ENCODE measurements at regions not wholly inside any gene's neighbourhood (a gene's known extent, or its start where the extent isn't known, plus 50 kb on each side); places are given as distances from the start of the nearest gene placed in this dataset.

DNA sequence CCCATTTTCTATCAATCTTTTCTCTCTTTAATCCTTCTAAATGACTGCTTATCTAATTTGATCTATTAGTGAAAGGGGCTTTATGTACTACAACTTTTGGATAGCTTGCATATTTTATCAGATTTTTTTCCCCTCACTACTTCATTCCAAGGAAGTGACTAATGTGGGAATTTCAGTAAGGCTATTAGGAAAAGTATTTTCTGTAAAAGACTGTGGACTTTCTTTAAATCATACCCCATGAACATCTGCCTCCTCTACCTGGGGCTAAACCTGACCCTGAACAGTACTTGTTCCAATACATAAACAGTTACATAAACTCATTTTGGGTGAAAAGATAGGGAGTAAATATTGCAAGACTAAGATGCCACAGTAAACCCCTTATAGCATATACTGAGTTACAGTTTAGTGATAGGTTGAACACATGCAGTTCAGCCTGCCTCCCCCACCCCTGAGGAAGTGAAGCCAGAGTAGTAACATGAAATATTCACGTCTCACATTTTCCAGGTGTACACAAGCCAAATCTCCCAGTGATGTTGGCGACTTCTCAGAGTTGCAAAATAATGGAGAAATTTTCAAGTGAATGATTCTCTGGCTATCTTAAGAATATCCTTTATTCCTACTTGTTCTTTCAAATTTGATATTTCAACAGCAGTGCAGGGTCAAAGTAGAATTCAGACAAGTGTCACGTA, 590.9 kb upstream of the ZEB2 start:
- DNase-seq (ENCODE audit: low spot score), result peak; percentile 51

DNA sequence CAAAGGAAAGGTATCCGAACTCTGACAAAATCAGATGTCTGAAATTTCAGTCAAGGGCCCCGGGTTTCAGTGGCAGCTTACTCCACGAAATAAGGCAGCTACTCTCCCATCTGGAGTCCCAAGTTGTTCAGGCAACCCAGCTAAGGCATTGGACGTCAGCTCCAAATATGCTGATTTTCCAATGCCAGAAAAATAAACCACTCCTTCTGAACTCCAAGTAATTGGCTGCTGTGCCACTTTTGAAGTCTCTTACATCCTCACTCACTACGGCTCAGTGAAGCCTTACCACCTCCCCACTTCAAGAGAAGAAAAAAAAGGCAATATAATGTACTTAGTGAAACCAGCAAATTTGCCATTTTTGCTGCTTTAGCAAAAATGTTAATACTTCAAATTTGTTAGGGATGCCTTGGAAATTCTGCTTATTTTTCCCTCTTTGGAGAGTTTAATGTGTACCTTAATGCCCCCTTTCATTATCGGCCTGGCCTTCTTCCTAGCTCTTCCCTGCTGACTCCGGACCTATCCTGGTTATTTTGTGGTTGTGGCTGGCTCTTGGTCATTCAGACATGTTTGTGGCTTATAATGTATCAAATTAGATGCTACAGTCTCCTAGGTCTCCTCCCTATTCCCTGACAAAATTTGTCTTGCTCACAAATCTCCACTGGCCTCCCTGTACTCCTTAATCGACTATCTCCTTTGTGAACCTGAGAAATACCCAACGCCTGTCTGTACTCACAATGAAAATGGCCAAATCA, 589.2 kb upstream of the ZEB2 start:
- DNase-seq (ENCODE audit: low spot score), result no peak

DNA sequence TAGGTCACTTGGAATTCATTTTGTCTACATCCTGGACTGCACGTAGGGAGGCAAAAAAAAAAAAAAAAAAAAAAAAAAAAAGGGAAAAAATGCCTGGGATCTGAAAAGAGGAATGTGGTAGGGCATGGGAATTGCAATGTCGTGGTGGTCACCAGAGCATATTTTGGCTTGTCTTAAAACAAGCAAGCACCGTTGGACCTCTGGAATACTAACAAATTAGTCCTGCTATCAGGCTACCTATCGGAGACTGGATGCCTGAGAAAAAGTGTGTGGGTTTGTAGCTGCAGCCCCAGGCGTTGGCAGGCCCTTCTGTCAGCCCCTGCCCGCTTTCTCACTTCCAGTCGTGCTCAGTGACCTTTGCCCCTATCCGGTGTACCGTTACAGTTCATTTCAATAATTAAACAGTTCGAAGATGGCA, 588.5 kb upstream of the ZEB2 start:
- DNase-seq (ENCODE audit: low spot score), result no peak

DNA sequence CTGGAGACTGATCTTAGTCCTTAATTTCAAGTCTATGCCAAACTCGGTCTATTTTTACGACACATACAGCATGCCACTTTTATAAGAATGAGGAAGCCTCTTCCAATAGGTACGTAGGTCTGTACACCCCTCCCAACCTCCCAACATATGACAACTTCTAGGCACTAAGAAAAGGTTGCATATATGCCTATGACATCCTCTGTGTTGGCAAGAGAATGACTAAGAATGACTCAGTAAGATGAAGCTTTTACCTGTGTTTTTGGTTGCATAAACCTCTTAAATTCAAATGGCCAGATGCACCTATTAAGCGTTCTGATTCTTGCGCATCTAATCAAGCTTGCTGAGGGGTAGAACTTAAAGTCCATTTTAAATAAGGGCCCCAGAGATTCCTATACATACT, 586.4 kb upstream of the ZEB2 start:
- DNase-seq (ENCODE audit: low spot score), result no peak

DNA sequence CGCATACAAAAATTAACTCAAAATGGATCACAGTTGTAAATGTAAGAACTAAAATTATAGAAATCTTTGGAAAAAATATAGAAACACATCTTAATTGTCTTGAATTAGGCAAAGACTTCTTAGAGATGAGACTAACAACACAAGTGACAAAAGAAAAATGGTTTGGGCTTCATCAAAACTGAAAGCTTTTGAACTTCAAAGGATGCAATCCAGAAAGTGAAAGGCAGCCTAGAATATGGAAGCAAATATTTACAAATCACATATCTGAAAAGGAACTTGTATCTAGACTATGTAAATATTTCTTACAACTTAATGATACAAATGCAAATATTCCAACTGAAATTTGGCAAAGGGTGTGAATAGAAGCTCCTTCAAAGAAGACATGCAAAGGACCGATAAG, 582.8 kb upstream of the ZEB2 start:
- DNase-seq (ENCODE audit: low spot score), result no peak

DNA sequence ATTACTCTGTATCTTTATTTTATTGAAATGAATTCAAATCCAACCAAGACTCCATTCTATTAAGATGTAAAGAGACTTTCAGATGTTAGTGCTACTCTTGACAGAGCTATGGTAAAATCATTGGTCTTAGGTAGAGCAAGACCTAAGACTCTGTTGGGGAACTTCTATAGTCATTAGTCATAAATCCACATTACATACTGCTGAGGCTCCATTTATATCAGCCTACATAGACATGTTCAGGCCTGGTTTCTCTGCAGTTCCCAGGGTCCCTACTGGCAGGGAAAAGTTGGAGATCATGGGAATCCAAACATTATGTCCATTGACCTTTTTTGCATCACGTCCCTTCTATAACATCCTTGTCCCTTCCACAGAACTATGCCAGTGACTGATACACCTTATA, 580.4 kb upstream of the ZEB2 start:
- DNase-seq (ENCODE audit: low spot score), result no peak

DNA sequence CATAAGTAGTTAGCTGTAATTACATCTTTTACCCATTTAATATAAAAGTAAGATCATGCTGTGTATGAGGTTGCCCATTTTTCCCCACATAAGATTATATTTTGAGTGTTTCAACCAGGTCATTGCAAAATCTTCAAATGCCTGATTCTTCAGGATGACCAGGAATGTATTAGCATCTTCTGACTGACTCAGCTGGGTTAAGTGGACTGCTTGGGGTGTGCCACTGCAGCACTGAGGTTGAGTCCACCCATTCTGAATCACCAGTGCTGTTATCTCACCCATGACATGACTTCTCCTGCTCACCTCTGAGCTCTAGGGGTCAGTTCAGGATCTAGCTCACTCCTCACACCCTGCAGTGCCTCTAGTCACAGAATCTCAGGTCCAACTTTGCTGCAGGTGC, 576.7 kb upstream of the ZEB2 start:
- DNase-seq (ENCODE audit: low spot score), result peak; percentile 71

DNA sequence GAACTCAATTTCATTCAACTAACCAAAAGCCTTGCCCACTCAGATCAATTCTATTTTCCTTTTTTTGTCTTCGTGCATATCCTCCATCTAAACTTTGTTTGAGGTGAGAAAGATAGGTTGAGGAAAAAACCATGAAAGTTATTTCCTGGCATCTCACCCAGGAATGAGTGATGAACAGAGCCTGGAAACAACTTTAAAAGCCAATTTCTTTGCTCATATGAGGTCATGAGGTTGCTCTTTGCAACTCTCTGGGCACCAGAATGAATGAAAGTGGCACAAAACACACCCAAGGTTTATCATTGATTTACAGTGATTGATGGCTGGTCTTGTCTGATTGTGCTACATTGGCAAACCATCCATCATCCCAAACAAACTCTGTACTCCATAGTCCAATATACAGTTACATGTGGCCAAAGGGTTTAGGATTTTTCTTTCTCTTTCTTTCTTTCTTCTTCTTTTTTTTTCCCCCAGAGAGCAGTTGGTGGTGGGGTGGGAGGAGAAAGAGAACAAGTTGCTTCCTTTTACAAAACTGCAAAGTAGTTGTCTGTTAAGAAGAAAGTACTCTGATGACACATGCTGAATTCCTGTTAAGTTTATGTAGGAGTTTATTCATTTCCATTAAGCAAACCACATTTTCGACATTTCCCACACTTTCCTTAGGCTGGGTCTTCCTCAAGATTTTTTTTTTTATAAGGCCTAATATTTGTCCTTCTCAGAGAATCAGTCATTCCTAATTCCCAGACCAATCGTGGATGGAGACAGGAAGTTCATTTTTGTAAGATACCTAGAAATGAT, 575.9 kb upstream of the ZEB2 start:
- peak; percentile 63 for DNase-seq (ENCODE audit: low spot score)

DNA sequence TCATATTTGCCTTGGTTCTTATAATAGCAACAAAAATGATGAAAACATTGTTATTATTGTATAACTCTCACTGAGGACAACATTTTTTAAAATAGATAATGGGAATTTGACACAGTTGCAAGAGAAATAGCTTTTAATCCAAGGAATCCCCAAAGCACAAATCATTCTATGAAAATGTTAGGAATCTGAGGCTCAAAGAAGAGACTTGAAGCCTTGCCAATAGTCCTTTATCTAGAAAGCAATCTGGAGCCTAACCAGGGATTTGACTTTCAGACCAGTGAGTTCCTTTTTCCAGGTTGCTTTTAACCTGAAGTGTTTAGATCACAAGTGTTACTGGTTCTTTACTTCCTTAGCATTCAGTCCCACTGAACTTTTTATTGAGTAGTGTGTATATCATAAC, 574.5 kb upstream of the ZEB2 start:
- peak; percentile 54 for DNase-seq (ENCODE audit: low spot score)

DNA sequence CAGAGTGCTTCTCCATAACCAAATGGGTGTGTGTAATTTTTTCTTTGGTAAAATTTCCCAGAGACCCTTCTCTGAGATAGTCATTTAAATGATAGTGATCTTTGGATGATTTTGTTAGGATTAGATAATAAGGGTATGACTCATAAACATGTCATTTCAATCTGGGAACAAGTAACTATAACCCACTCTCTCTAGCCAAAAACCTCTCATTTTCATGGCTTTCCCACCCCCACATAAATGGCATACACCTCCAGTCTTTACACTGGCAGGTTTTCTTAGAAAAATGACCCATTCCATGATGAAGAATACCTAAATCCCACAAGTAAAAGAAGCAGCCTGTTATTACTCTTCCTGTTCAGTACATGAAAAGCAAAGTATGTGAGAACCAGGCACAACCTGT, 572.0 kb upstream of the ZEB2 start:
- DNase-seq (ENCODE audit: low spot score), result no peak

DNA sequence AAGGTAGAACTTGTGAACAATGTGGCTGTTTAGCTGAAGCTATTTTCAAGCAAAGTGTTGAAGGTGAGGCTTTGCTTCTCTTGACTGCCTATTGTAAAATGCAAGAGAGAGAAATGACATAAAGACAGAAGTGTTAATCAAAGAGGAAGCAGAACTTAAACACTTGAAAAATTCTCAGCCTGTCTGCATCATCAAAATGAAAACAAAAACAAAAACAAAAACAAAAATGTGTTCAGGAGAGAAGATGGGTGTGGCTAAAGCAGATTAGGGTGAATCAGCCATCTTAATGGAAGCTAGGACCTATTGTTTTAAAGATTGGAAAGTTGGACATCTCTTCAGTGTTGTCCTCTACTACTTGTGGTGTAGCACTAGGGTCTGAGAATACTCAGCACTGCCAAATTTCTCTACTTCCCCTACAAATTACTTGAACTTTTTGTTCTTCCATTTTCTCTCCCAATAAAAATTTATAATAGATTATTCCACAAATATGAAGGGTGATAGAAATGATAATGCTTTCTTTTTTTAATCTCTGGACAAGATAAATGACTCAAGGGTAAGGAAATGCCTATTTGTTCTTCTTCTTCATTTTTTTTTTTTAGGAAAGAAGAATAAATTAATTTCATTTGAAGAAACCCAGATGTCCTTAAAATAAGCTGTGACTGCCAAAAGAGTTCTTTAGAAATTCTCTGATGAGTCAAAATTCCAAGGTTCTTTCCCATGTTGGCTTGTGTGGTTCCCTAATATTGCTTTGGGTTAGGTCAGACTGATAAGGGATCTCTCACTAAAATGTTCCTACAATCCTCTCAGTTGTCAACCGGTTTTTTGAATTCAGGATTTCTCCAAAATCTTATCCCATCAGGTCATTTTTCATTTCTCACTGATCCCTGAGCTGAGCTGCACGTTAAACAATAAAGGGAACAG, 571.2 kb upstream of the ZEB2 start:
- peak; percentile 38 for DNase-seq (ENCODE audit: low spot score)

DNA sequence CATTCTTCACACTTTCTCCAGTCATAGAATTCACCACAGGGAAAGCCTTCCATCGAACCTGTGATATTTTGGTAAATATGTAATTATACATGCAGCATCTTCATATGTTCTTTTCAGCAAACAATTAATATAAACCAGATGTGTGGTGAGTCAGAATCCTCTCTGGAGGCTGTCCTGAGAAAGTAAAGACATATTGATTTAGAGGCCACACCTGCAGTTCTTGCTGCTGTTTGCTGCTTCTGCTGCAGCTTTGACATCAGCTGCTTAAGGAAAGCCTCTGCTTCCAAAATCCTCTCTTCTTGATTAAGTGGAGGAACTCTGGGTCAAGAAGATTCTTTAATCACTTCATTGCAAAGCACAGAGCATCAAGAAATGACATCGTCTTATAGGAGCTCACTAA, 568.8 kb upstream of the ZEB2 start:
- DNase-seq (ENCODE audit: low spot score), result no peak

DNA sequence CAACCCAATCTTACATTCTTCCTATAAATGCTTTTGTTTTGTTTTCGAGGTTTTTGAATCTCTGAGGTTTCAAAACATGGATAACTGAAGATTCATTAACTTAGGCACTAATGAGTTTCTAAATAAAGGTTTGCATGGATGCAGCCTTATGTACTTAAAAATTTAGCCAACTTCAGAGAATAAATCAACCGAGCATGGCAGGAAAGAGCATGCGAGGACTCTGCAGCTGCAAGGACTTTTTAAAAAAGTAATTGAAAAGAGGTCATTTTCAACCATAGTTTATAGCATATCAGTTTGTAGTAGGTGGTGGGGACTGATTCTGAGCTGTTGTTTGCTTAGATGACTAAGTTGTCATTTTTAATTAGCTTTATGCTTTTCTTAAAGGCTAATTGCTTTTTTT, 567.0 kb upstream of the ZEB2 start:
- DNase-seq (ENCODE audit: low spot score), result no peak

DNA sequence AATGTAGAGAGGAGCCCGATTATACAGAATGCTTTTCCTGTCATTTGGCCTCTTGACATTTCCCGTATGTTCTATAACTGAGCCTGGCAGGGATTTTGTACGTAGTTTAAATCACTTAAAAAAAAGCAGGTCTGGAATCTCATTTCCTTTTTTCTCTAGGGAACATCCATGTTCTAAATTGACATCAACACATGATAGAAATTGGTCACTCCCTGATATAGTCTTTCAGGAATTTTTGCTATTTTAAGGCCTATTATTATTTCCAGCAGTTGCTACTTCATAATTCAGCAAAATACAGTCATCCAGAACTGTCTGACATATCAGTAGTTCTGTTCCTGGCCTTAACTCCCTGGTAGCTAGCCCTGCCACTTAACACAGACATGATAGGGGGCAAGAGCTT, 565.7 kb upstream of the ZEB2 start:
- DNase-seq (ENCODE audit: low spot score), result no peak

DNA sequence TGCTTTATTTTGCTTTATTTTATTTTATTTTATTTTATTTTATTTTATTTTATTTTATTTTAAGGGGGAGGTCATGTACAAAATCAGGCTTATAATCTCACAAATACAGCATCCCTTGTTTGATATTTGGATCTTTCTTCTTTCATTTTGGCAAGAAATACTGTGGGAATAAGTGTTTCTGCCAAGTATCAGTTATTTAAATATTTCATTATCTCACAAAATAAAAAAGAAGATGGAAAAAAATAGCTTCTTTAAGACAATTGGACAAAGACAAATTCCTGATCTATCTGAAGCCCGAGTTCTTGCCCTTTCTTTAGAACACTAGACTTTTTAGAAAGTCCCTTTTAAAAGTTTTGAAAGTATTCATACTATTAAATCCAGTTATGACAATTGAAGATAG, 560.5 kb upstream of the ZEB2 start:
- no peak for DNase-seq (ENCODE audit: low spot score)

DNA sequence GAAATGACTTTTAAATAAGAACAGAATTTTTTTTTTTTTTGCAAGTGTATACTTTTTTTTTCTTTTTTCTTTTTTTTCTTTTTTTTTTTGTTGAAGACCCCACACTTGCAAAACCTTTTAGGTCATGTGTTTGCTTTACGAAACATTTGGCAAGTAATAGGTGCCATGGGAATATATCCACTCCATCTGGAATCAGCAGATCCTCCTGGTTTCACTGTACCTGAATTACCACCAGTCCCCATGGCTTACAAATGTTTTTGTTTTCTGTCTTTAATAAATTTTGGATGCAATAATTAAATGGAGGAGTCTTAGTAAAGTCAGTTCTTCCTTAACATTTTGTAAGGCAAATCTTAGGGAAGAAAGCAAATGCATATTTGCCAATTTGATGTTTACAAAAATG, 559.7 kb upstream of the ZEB2 start:
- DNase-seq (ENCODE audit: low spot score), result no peak

DNA sequence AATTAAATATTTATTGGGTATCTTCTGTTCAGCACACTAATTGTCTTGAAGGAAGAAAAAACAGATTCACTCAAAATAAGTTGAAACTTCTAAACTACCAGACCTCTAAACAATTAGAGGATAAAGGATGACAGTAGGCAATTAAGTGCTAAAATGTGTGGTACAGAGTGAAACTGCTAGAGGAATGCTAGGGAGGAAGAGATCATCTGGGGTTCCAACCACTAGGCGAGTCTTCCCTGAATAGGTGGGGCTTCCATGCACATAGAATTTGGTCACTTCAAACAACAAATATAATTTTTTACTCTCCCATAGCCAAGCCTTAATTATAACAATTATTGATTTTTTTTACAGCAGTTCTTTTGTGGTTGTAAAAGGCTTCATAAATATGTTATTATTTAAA, 559.0 kb upstream of the ZEB2 start:
- DNase-seq (ENCODE audit: low spot score), result no peak

DNA sequence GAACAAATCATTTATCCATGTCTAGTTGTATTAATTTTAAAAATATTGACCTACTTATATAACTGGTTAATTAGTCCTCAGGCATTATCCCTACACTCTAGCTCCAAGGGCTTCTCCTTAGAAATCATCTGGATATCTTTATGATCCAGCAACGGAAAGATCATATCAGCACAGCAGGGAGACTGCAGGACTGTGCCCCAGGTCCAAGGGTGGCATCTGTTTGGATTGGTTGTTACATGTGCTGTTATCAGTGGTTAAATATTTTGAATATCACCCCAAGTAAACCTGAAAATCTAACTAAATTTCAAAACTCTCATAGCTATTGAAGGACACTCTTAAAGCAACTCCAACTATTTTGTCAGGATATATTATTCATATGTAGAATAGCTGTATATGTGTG, 556.2 kb upstream of the ZEB2 start:
- DNase-seq (ENCODE audit: low spot score), result no peak

DNA sequence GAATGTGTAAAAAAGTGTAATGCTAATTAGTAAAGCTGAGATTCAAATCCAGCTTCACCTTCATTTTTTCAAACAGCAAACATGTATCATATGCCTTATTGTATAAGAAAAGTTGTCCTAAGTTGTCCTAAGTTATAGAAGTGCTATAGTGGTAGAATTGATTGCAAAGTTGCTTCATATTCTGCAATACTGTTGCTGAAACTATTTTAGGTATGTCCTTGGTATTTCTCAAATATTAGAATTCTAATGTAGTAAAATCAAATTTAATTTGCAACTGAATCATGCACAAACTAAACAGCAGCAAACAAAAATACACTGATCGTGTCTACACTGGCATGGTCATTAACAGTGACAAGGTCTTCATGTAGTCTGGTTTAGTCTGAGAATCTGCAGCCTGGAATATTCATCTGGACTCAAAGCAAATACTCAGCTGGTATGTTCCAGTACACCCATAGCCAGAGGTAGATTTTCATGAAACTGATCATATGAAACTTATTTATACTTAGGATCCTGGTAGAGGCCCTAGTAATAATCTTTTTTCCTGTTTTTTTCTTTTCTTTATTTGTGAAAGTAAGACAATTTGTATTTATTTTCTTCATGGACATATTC, 555.6 kb upstream of the ZEB2 start:
- no peak for DNase-seq (ENCODE audit: low spot score)

DNA sequence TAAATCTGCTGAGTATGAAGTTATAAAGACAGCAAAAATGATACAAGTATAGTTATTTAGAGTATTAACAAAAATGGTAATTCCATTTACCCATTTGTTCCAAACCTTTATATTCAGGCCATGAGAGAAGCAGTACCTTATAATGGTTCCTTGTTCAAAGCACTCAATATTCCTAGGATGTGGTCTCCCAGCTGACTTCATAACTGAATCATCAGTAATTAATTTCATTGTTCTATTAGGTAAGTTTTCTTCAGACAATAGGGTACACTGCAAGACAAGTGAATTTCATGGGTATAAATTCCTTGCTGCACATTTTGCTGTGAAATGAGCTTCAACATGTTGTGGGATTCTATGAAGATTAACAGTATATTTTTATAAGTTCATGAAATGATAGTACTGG, 550.8 kb upstream of the ZEB2 start:
- no peak for DNase-seq (ENCODE audit: low spot score)

DNA sequence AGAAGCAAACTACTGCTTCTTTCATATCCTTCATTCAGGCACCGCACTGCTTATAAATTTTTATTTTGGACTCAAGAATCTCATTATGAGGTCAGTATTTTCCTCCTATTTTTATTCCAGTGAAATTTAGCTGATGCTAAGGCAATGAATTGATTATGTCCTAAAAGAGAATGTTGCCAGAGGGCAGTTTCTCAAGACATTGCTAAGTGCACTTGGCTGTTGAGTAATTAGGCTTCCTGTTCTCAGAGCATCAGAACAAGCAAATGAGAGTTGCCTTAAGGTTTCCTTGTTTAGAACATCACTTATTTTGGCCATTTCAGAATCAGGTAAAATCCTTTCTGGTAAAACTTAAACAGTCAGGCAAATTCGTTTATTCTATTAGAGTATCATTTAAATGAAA, 548.6 kb upstream of the ZEB2 start:
- no peak for DNase-seq (ENCODE audit: low spot score)
